Liver (tissue), 8 donors: ENCODE measurements at regions not wholly inside any gene's neighbourhood (a gene's known extent, or its start where the extent isn't known, plus 50 kb on each side); places are given as distances from the start of the nearest gene placed in this dataset.

ENCODE experiments used
- DNase-seq: peaks from one replicate; pipeline ENCODE4 v3.0.0-alpha.2; 2017; ENCODE audit warnings: low spot score
- H3K27ac ChIP-seq, 2 donors: one replicate each; pipeline ENCODE4 v1.7.0; 2013; ENCODE audit warnings: inconsistent platforms in 2 of 2, low read length in 2 of 2, control low read depth in 1 of 2, low read depth in 1 of 2, mild to moderate bottlenecking in 1 of 2
- H3K27me3 ChIP-seq, 4 donors: one replicate each; pipeline versions ENCODE4 v1.6.1 to v1.7.0; 2013; ENCODE audit warnings: low read length in 3 of 4, inconsistent platforms in 1 of 4, mild to moderate bottlenecking in 1 of 4, moderate library complexity in 1 of 4; ENCODE audit not compliant: control insufficient read depth in 4 of 4, insufficient read depth in 4 of 4
- H3K36me3 ChIP-seq, 4 donors: one replicate each; pipeline versions ENCODE4 v1.6.1 to v1.7.0; 2013; ENCODE audit warnings: low read length in 3 of 4, mild to moderate bottlenecking in 3 of 4, low read depth in 1 of 4, moderate library complexity in 1 of 4; ENCODE audit not compliant: control insufficient read depth in 4 of 4, insufficient read depth in 3 of 4
- H3K4me1 ChIP-seq, 4 donors: one replicate each; pipeline versions ENCODE4 v1.6.1 to v1.7.0; 2013; ENCODE audit warnings: low read length in 3 of 4, mild to moderate bottlenecking in 3 of 4, moderate library complexity in 1 of 4; ENCODE audit not compliant: control insufficient read depth in 4 of 4, insufficient read depth in 4 of 4
- H3K4me3 ChIP-seq, 3 donors: one replicate each; pipeline versions ENCODE4 v1.6.1 to v1.7.0; 2013; ENCODE audit warnings: low read length in 3 of 3, control low read depth in 1 of 3, low read depth in 1 of 3, mild to moderate bottlenecking in 1 of 3
- H3K9ac ChIP-seq, 2 donors: one replicate each; pipeline ENCODE4 v1.7.0; 2013; ENCODE audit warnings: low read length in 2 of 2, mild to moderate bottlenecking in 2 of 2, moderate library complexity in 2 of 2, control low read depth in 1 of 2, low read depth in 1 of 2
- H3K9me3 ChIP-seq, 4 donors: one replicate each; pipeline versions ENCODE4 v1.6.1 to v1.7.0; 2013; ENCODE audit warnings: low read length in 3 of 4; ENCODE audit not compliant: control insufficient read depth in 4 of 4
- EGR1 ChIP-seq, 2 donors: IDR thresholded peaks; 2 replicates each; pipeline ENCODE4 v1.6.1; 2016 to 2018; ENCODE audit warnings: antibody characterized with exemption in 2 of 2, low read depth in 2 of 2
- FOXA1 ChIP-seq: IDR thresholded peaks from 2 replicates; pipeline ENCODE4 v1.6.1; 2016; ENCODE audit warnings: antibody characterized with exemption
- GABPA ChIP-seq, 2 donors: IDR thresholded peaks in 1 of 2; conservative IDR thresholded peaks in 1 of 2; 2 replicates each; pipeline ENCODE4 v1.6.1; 2016; ENCODE audit warnings: antibody characterized with exemption in 2 of 2, mild to moderate bottlenecking in 1 of 2, moderate library complexity in 1 of 2
- HNF4A ChIP-seq, 2 donors: conservative IDR thresholded peaks; 2 replicates each; pipeline ENCODE4 v1.6.1; 2016; ENCODE audit warnings: antibody characterized with exemption in 2 of 2, mild to moderate bottlenecking in 2 of 2
- HNF4G ChIP-seq: IDR thresholded peaks from 2 replicates; pipeline ENCODE4 v1.6.1; 2016; ENCODE audit warnings: antibody characterized with exemption
- JUND ChIP-seq, 2 donors: IDR thresholded peaks; 2 replicates each; pipeline ENCODE4 v1.6.1; 2016; ENCODE audit warnings: antibody characterized with exemption in 2 of 2
- NR2F2 ChIP-seq: IDR thresholded peaks from 2 replicates; pipeline ENCODE4 v1.6.1; 2016; ENCODE audit warnings: antibody characterized with exemption
- RAD21 ChIP-seq, 2 donors: IDR thresholded peaks; 2 replicates each; pipeline ENCODE4 v1.6.1; 2016; ENCODE audit warnings: antibody characterized with exemption in 2 of 2, mild to moderate bottlenecking in 2 of 2
- RXRA ChIP-seq, 2 donors: IDR thresholded peaks; 2 replicates each; pipeline ENCODE4 v1.6.1; 2017 to 2018; ENCODE audit warnings: antibody characterized with exemption in 2 of 2, mild to moderate bottlenecking in 1 of 2
- SP1 ChIP-seq: IDR thresholded peaks from 2 replicates; pipeline ENCODE4 v1.6.1; 2018; ENCODE audit warnings: antibody characterized with exemption, mild to moderate bottlenecking
- TAF1 ChIP-seq: conservative IDR thresholded peaks from 2 replicates; pipeline ENCODE4 v1.6.1; 2016; ENCODE audit warnings: antibody characterized with exemption, mild to moderate bottlenecking
- YY1 ChIP-seq: IDR thresholded peaks from 2 replicates; pipeline ENCODE4 v1.6.1; 2016; ENCODE audit warnings: antibody characterized with exemption, mild to moderate bottlenecking
- WGBS: extraction: QIAGEN DNeasy Blood & Tissue Kit; methylation state at CpG from one replicate; pipeline ENCODE4 v1.1.7; 2013; 5-methylcytosine and 5-hydroxymethylcytosine counted together
- TF ChIP-seq, protein P1 (sequence below): IDR thresholded peaks from 2 replicates; pipeline ENCODE4 v1.6.1; 2016; ENCODE audit warnings: antibody characterized with exemption
- TF ChIP-seq, protein P2 (sequence below): fragments of 150-350 bp; IDR thresholded peaks from 2 replicates; pipeline ENCODE4 v1.5.1; 2017; ENCODE audit warnings: improper control_type of control experiment, low read depth, low read length; ENCODE audit not compliant: missing input control
- TF ChIP-seq, protein P3 (sequence below): IDR thresholded peaks from 2 replicates; pipeline ENCODE4 v1.6.1; 2016; ENCODE audit warnings: antibody characterized with exemption
- TF ChIP-seq, protein P4 (sequence below): IDR thresholded peaks from 2 replicates; pipeline ENCODE4 v1.6.1; 2016; ENCODE audit warnings: antibody characterized with exemption
- TF ChIP-seq, protein P5 (sequence below): IDR thresholded peaks from 2 replicates; pipeline ENCODE4 v1.6.1; 2016; ENCODE audit warnings: antibody characterized with exemption, mild to moderate bottlenecking
- donor health status: healthy.
- donor health status: healthy.
- donor health status: healthy.
- donor health status: healthy.
- donor health status: healthy.

DNA sequence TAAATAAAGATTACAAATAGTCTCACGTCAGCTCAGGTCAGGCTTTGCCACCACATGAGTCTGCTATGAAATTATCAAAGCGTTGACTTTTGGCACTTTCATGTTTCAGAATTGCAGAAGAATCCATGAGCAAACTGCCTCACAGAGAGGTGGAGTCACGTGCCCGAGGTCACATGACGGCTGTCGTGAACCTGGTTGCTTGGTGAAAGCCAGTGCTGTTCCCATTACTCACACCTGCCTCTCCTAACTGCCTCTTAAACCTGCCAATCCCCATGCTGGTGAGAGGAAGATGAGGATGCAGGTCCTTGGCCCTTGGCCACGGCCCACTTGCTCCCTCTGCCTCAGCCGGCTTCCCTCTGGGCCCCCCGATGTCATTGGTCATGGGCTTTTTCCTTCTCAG lies 272.7 kb downstream of the BCL11B start:
- no peak for DNase-seq
- H3K27ac ChIP-seq = no peak overlapping the region
- no peaks in the 10 kb centered on the region for H3K27me3 ChIP-seq
- 82% methylated on average over 9 of the region's 9 CpGs for WGBS
- no peaks in the 10 kb centered on the region for H3K4me1 ChIP-seq
- H3K4me3 ChIP-seq = no peak overlapping the region
- H3K9me3 ChIP-seq = no peaks in the 10 kb centered on the region
- no peaks in the 10 kb centered on the region for H3K36me3 ChIP-seq
- H3K9ac ChIP-seq = no peak overlapping the region
- no peak for TF ChIP-seq YY1
- no peak for TF ChIP-seq RAD21 (IDR thresholded peaks at IDR 0.05)
- no peak for TF ChIP-seq RXRA (IDR thresholded peaks at IDR 0.05)
- TF ChIP-seq EGR1 (IDR thresholded peaks at IDR 0.05; ENCODE audit: low read depth in 2 of 2) = no peak
- TF ChIP-seq, protein P1, sequence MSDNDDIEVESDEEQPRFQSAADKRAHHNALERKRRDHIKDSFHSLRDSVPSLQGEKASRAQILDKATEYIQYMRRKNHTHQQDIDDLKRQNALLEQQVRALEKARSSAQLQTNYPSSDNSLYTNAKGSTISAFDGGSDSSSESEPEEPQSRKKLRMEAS = no peak
- no peak for TF ChIP-seq JUND (IDR thresholded peaks at IDR 0.05)
- no peak for TF ChIP-seq GABPA (IDR thresholded peaks at IDR 0.05 in 1 of 2, conservative IDR thresholded peaks at IDR 0.05 in 1 of 2)
- TF ChIP-seq, protein P2, sequence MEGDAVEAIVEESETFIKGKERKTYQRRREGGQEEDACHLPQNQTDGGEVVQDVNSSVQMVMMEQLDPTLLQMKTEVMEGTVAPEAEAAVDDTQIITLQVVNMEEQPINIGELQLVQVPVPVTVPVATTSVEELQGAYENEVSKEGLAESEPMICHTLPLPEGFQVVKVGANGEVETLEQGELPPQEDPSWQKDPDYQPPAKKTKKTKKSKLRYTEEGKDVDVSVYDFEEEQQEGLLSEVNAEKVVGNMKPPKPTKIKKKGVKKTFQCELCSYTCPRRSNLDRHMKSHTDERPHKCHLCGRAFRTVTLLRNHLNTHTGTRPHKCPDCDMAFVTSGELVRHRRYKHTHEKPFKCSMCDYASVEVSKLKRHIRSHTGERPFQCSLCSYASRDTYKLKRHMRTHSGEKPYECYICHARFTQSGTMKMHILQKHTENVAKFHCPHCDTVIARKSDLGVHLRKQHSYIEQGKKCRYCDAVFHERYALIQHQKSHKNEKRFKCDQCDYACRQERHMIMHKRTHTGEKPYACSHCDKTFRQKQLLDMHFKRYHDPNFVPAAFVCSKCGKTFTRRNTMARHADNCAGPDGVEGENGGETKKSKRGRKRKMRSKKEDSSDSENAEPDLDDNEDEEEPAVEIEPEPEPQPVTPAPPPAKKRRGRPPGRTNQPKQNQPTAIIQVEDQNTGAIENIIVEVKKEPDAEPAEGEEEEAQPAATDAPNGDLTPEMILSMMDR = no peak
- TF ChIP-seq, protein P3, sequence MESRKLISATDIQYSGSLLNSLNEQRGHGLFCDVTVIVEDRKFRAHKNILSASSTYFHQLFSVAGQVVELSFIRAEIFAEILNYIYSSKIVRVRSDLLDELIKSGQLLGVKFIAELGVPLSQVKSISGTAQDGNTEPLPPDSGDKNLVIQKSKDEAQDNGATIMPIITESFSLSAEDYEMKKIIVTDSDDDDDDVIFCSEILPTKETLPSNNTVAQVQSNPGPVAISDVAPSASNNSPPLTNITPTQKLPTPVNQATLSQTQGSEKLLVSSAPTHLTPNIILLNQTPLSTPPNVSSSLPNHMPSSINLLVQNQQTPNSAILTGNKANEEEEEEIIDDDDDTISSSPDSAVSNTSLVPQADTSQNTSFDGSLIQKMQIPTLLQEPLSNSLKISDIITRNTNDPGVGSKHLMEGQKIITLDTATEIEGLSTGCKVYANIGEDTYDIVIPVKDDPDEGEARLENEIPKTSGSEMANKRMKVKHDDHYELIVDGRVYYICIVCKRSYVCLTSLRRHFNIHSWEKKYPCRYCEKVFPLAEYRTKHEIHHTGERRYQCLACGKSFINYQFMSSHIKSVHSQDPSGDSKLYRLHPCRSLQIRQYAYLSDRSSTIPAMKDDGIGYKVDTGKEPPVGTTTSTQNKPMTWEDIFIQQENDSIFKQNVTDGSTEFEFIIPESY = no peak
- TF ChIP-seq NR2F2 = no peak
- TF ChIP-seq, protein P4, sequence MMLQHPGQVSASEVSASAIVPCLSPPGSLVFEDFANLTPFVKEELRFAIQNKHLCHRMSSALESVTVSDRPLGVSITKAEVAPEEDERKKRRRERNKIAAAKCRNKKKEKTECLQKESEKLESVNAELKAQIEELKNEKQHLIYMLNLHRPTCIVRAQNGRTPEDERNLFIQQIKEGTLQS = no peak
- TF ChIP-seq HNF4G = no peak
- TF ChIP-seq TAF1 = no peak

DNA sequence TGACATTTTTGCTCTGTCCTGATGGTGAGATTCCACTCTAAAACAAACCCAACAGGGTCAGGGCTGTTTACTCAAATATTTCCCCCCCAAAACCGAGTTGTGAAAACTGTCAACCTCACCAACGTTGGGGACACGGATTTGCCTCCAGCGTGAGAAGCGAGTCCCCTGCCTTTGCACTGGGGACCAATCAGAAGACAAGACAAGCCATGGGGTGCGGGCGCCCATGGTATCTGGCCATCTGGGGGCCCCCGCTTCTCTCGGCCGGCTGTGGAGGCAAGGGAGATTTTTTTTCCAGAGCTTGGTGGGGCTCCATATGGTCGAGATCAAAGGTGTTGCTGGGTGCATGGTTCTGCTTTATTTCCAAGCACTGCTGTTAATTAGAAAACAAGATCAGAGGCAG lies 272.1 kb downstream of the BCL11B start:
- TF ChIP-seq FOXA1 (no peak), RXRA (IDR thresholded peaks at IDR 0.05) (no peak), HNF4A (conservative IDR thresholded peaks at IDR 0.05) (no peak), EGR1 (IDR thresholded peaks at IDR 0.05; ENCODE audit: low read depth in 2 of 2) (no peak), JUND (IDR thresholded peaks at IDR 0.05) (no peak), GABPA (IDR thresholded peaks at IDR 0.05 in 1 of 2, conservative IDR thresholded peaks at IDR 0.05 in 1 of 2) (no peak), HNF4G (no peak), NR2F2 (no peak), YY1 (no peak), TAF1 (no peak), RAD21 (IDR thresholded peaks at IDR 0.05) (no peak), SP1 (no peak)
- TF ChIP-seq, protein P3 = no peak
- TF ChIP-seq, protein P2 = no peak
- TF ChIP-seq, protein P5, sequence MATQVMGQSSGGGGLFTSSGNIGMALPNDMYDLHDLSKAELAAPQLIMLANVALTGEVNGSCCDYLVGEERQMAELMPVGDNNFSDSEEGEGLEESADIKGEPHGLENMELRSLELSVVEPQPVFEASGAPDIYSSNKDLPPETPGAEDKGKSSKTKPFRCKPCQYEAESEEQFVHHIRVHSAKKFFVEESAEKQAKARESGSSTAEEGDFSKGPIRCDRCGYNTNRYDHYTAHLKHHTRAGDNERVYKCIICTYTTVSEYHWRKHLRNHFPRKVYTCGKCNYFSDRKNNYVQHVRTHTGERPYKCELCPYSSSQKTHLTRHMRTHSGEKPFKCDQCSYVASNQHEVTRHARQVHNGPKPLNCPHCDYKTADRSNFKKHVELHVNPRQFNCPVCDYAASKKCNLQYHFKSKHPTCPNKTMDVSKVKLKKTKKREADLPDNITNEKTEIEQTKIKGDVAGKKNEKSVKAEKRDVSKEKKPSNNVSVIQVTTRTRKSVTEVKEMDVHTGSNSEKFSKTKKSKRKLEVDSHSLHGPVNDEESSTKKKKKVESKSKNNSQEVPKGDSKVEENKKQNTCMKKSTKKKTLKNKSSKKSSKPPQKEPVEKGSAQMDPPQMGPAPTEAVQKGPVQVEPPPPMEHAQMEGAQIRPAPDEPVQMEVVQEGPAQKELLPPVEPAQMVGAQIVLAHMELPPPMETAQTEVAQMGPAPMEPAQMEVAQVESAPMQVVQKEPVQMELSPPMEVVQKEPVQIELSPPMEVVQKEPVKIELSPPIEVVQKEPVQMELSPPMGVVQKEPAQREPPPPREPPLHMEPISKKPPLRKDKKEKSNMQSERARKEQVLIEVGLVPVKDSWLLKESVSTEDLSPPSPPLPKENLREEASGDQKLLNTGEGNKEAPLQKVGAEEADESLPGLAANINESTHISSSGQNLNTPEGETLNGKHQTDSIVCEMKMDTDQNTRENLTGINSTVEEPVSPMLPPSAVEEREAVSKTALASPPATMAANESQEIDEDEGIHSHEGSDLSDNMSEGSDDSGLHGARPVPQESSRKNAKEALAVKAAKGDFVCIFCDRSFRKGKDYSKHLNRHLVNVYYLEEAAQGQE = no peak
- TF ChIP-seq, protein P4 = no peak
- TF ChIP-seq, protein P1 = no peak
- no peaks in the 10 kb centered on the region for H3K4me1 ChIP-seq
- H3K9ac ChIP-seq = no peak overlapping the region
- no peaks in the 10 kb centered on the region for H3K36me3 ChIP-seq
- peak; percentile 6 for DNase-seq
- H3K27ac ChIP-seq = no peak overlapping the region
- WGBS = 85% methylated on average over 11 of the region's 11 CpGs
- no peaks in the 10 kb centered on the region for H3K27me3 ChIP-seq
- H3K9me3 ChIP-seq = no peaks in the 10 kb centered on the region
- H3K4me3 ChIP-seq = no peak overlapping the region
